ENCODE measurements at regions not wholly inside any gene's neighbourhood (a gene's known extent, or its start where the extent isn't known, plus 50 kb on each side); places are given as distances from the start of the nearest gene placed in this dataset.
A peak's percentile ranks its signal among the peaks of the same experiment; 100 is the strongest.

- no peaks in the 10 kb centered on the region for H3K36me3 ChIP-seq (ENCODE audit: insufficient read depth)
- H3K4me3 ChIP-seq (IDR thresholded peaks at IDR 0.05; ENCODE audit: insufficient read depth, low read depth, low read length) = no peak overlapping the region
- H3K27me3 ChIP-seq (ENCODE audit: insufficient read depth, low read depth) = no peaks in the 10 kb centered on the region
- TF ChIP-seq CTCF (conservative IDR thresholded peaks at IDR 0.05; ENCODE audit: low read depth, low read length) = no peak
- H3K4me1 ChIP-seq (ENCODE audit: low read depth, poor library complexity, severe bottlenecking) = no peaks in the 10 kb centered on the region
- no peak overlapping the region for H3K4me2 ChIP-seq
- H4K20me1 ChIP-seq (ENCODE audit: insufficient read depth) = no peaks in the 10 kb centered on the region
- no peak overlapping the region for H3K9ac ChIP-seq
- H3K79me2 ChIP-seq (ENCODE audit: insufficient read depth, low read depth) = no peaks in the 10 kb centered on the region
- H3K27ac ChIP-seq = no peak overlapping the region
- H2AFZ ChIP-seq (ENCODE audit: low read depth) = no peak overlapping the region
Observed at GRCh38 chr5:18311266-18311665, 677.0 kb downstream of the TAF11L14 start.

GRCh38 chr5:18312016-18312415 lies 677.8 kb downstream of the TAF11L14 start:
- no peak overlapping the region for H3K27ac ChIP-seq
- H3K9ac ChIP-seq = no peak overlapping the region
- H3K4me3 ChIP-seq (IDR thresholded peaks at IDR 0.05; ENCODE audit: insufficient read depth, low read depth, low read length) = no peak overlapping the region
- H2AFZ ChIP-seq (ENCODE audit: low read depth) = no peak overlapping the region
- no peak for TF ChIP-seq CTCF (conservative IDR thresholded peaks at IDR 0.05; ENCODE audit: low read depth, low read length)
- no peak overlapping the region for H3K4me2 ChIP-seq
- no peaks in the 10 kb centered on the region for H3K27me3 ChIP-seq (ENCODE audit: insufficient read depth, low read depth)
- no peaks in the 10 kb centered on the region for H3K4me1 ChIP-seq (ENCODE audit: low read depth, poor library complexity, severe bottlenecking)
- H4K20me1 ChIP-seq (ENCODE audit: insufficient read depth) = no peaks in the 10 kb centered on the region
- no peaks in the 10 kb centered on the region for H3K36me3 ChIP-seq (ENCODE audit: insufficient read depth)
- H3K79me2 ChIP-seq (ENCODE audit: insufficient read depth, low read depth) = no peaks in the 10 kb centered on the region

DNA sequence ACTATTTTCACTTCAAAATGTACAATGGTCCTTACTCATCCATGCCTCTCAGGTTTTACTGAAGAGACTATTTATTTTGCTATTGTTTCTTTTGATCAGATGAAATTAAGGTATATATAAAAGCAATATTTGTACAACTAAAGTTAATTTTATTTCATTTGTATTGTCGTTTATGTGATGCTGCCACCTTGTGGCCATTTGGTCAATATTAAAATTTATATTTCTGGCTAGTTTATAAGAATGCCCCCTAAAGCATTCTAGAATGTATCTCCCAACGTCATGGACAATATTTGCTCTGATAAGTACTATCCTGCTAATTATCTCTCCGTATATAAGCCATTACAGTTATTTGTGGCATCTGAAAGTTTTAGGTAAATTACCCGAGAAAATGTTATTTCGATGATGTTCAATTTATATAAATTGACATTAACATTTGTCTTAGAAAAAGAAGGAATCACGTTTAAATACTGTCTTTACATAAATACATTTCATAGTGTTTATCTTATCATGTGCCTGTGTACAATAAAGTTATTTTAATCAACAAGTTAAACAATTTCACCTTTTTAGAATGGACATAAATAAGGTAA lies 680.0 kb downstream of the TAF11L14 start:
- Histone ChIP-seq H3K4me3 (IDR thresholded peaks at IDR 0.05; ENCODE audit: insufficient read depth, low read depth, low read length) (no peak overlapping the region), H3K9ac (no peak overlapping the region), H3K79me2 (ENCODE audit: insufficient read depth, low read depth) (no peaks in the 10 kb centered on the region), H3K27ac (no peak overlapping the region), H3K27me3 (ENCODE audit: insufficient read depth, low read depth) (no peaks in the 10 kb centered on the region), H3K4me2 (no peak overlapping the region), H2AFZ (ENCODE audit: low read depth) (no peak overlapping the region), H4K20me1 (ENCODE audit: insufficient read depth) (no peaks in the 10 kb centered on the region), H3K4me1 (ENCODE audit: low read depth, poor library complexity, severe bottlenecking) (no peaks in the 10 kb centered on the region), H3K36me3 (ENCODE audit: insufficient read depth) (no peaks in the 10 kb centered on the region)
- TF ChIP-seq CTCF (conservative IDR thresholded peaks at IDR 0.05; ENCODE audit: low read depth, low read length) = peak; percentile 90

GRCh38 chr5:18321262-18321942 lies 687.1 kb downstream of the TAF11L14 start:
- no peaks in the 10 kb centered on the region for H3K4me1 ChIP-seq (ENCODE audit: low read depth, poor library complexity, severe bottlenecking)
- H3K4me2 ChIP-seq = no peak overlapping the region
- no peak overlapping the region for H3K9ac ChIP-seq
- no peaks in the 10 kb centered on the region for H4K20me1 ChIP-seq (ENCODE audit: insufficient read depth)
- H3K27ac ChIP-seq = no peak overlapping the region
- H3K4me3 ChIP-seq (IDR thresholded peaks at IDR 0.05; ENCODE audit: insufficient read depth, low read depth, low read length) = no peak overlapping the region
- H3K27me3 ChIP-seq (ENCODE audit: insufficient read depth, low read depth) = no peaks in the 10 kb centered on the region
- no peak overlapping the region for H2AFZ ChIP-seq (ENCODE audit: low read depth)
- H3K79me2 ChIP-seq (ENCODE audit: insufficient read depth, low read depth) = no peaks in the 10 kb centered on the region
- no peak for TF ChIP-seq CTCF (conservative IDR thresholded peaks at IDR 0.05; ENCODE audit: low read depth, low read length)
- H3K36me3 ChIP-seq (ENCODE audit: insufficient read depth) = no peaks in the 10 kb centered on the region
